Bronchial epithelial cell (primary cell): ENCODE measurements at regions not wholly inside any gene's neighbourhood (a gene's known extent, or its start where the extent isn't known, plus 50 kb on each side); places are given as distances from the start of the nearest gene placed in this dataset.
"Not testable (repeated sequence)": the region's sequence is repeated elsewhere in the genome, so short reads cannot be mapped to it uniquely, and the experiment has no call there.

Source experiments
- DNase-seq: peaks from one replicate; pipeline ENCODE4 v3.0.0-alpha.2; 2010; ENCODE audit warnings: low read depth
- FAIRE-seq: peaks from 2 replicates; lab custom pipeline; 2011; peaks lifted over from hg19 to GRCh38; lab: Jason Lieb, UNC
- H3K27me3 ChIP-seq: 2 replicates; pipeline ENCODE4 v1.5.1; 2011; ENCODE audit warnings: low read length; ENCODE audit not compliant: control insufficient read depth, insufficient read depth
- H3K36me3 ChIP-seq: 2 replicates; pipeline ENCODE4 v1.5.1; 2011; ENCODE audit warnings: low read length; ENCODE audit not compliant: control insufficient read depth, insufficient read depth
- H3K4me3 ChIP-seq: 2 replicates; pipeline ENCODE4 v1.5.1; 2011; ENCODE audit warnings: mild to moderate bottlenecking, low read depth, low read length, control low read depth
- CTCF ChIP-seq: IDR thresholded peaks from 2 replicates; pipeline ENCODE4 v1.5.1; 2011; ENCODE audit warnings: mild to moderate bottlenecking, moderate library complexity, low read length, control low read depth, inconsistent platforms; ENCODE audit not compliant: insufficient read depth, severe bottlenecking

GRCh38 chr9:40939201-40939887 lies 189.1 kb downstream of the FOXD4L6 start:
- H3K36me3 ChIP-seq, H3K27me3 ChIP-seq, H3K4me3 ChIP-seq, FAIRE-seq, DNase-seq: not testable (repeated sequence)

GRCh38 chr9:40935336-40935735 lies 193.1 kb downstream of the FOXD4L6 start:
- DNase-seq (no peak), FAIRE-seq (no peak)
- Histone ChIP-seq H3K27me3 (no peaks in the 10 kb centered on the region), H3K4me3 (no peak overlapping the region), H3K36me3 (no peaks in the 10 kb centered on the region)
- TF ChIP-seq CTCF: no peak

DNA sequence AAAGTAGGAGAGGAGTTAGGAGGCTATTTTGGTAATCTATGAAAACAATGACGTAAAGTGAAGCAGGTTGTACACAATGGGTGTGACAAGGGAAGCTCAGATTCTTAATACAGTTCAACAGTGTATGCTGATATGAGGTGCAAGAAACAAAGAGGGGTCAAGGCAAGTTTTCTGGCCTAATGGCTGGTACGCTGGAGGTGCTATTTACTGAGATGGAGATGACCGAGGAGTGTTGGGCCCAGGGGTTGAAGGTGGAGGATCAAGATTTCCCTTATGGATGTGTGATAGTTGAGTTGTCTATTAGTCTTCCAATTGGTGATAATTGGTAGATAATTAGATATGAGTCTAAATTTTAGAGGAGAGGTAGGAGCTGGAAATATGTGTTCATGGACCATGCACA lies 194.0 kb downstream of the FOXD4L6 start:
- FAIRE-seq, H3K36me3 ChIP-seq, H3K4me3 ChIP-seq, DNase-seq, H3K27me3 ChIP-seq: not testable (repeated sequence)

DNA sequence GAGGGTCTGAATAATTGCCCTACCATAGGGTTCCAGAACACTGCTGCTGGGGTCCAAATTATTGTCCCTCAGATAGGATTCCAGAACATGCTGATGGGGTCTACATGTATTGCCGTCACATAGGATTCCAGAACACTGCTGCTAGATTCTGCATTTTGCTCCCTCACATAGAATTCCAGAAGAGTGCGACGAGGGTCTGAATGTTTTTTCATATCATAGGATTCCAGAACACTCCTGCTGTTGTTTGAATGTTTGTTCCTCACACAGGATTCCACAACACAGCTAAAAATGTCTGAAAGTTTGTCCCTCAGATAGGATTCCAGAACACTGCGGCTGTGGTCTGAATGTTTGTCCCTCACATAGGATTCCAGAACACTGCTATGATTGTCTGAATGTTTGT lies 198.1 kb downstream of the FOXD4L6 start:
- not testable (repeated sequence) for DNase-seq, H3K4me3 ChIP-seq, H3K36me3 ChIP-seq, FAIRE-seq, H3K27me3 ChIP-seq

GRCh38 chr9:40929488-40929845 lies 199.0 kb downstream of the FOXD4L6 start:
- DNase-seq, FAIRE-seq, H3K4me3 ChIP-seq, H3K27me3 ChIP-seq, H3K36me3 ChIP-seq: not testable (repeated sequence)

GRCh38 chr9:40928803-40929487 lies 199.5 kb downstream of the FOXD4L6 start:
- Histone ChIP-seq H3K36me3 (no peaks in the 10 kb centered on the region), H3K27me3 (no peaks in the 10 kb centered on the region), H3K4me3 (no peak overlapping the region)
- no peak for DNase-seq
- no peak for FAIRE-seq
- TF ChIP-seq CTCF: no peak

GRCh38 chr9:40927851-40928802 lies 200.4 kb downstream of the FOXD4L6 start:
- FAIRE-seq (no peak), DNase-seq (no peak)
- Histone ChIP-seq H3K4me3 (no peak overlapping the region), H3K27me3 (no peaks in the 10 kb centered on the region), H3K36me3 (no peaks in the 10 kb centered on the region)
- no peak for TF ChIP-seq CTCF
